ENCODE measurements at regions not wholly inside any gene's neighbourhood (a gene's known extent, or its start where the extent isn't known, plus 50 kb on each side); places are given as distances from the start of the nearest gene placed in this dataset.

- DNase-seq, result peak; percentile 63
- Mint-ChIP-seq H3K27me3 (ENCODE audit: unreplicated experiment) (no peaks in the 10 kb centered on the region), H3K36me3 (ENCODE audit: insufficient read depth, unreplicated experiment) (peaks cover 13% of the 10 kb centered on the region), H3K4me1 (ENCODE audit: low read depth, unreplicated experiment) (peaks cover 23% of the 10 kb centered on the region), H3K4me3 (ENCODE audit: low read depth, unreplicated experiment) (peak overlapping the region; percentile 28), H3K27ac (ENCODE audit: unreplicated experiment) (peak overlapping the region; percentile 93), H3K9me3 (ENCODE audit: low read depth, unreplicated experiment) (no peaks in the 10 kb centered on the region)
- CTCF ChIA-PET, result interaction anchor here (0.8 to 2.8 kb wide), 4 partner anchors 9 to 463 kb away, joined by 3 to 17 read pairs (median 4); no protein-coding TSS in a partner anchor
- no peak for TF ChIP-seq CTCF (IDR thresholded peaks at IDR 0.05; ENCODE audit: unreplicated experiment)
- intact Hi-C loops (cut with micrococcal nuclease; ENCODE audit: unreplicated experiment), result loop anchor here (5.0 to 10.0 kb wide), 2 partner anchors 135 to 173 kb away; partner anchors contain the start of gene MAP1B
- no TSS peak for BruUV-seq (replicated peaks)
Measured at GRCh38 chr5:71932131-71932654, 175.1 kb upstream of the MAP1B start.

- Mint-ChIP-seq H3K4me1 (ENCODE audit: low read depth, unreplicated experiment) (peaks cover 23% of the 10 kb centered on the region), H3K27me3 (ENCODE audit: unreplicated experiment) (no peaks in the 10 kb centered on the region), H3K27ac (ENCODE audit: unreplicated experiment) (peak overlapping the region; percentile 93), H3K4me3 (ENCODE audit: low read depth, unreplicated experiment) (peak overlapping the region; percentile 28), H3K9me3 (ENCODE audit: low read depth, unreplicated experiment) (no peaks in the 10 kb centered on the region), H3K36me3 (ENCODE audit: insufficient read depth, unreplicated experiment) (peaks cover 13% of the 10 kb centered on the region)
- no peak for TF ChIP-seq CTCF (IDR thresholded peaks at IDR 0.05; ENCODE audit: unreplicated experiment)
- CTCF ChIA-PET, result interaction anchor here (0.8 to 2.8 kb wide), 5 partner anchors 10 to 464 kb away, joined by 3 to 17 read pairs (median 4); no protein-coding TSS in a partner anchor
- TSS peak; percentile 89 for BruUV-seq (replicated peaks)
- intact Hi-C loops (cut with micrococcal nuclease; ENCODE audit: unreplicated experiment), result loop anchor here (5.0 to 10.0 kb wide), 2 partner anchors 135 to 172 kb away; partner anchors contain the start of gene MAP1B
- peak; percentile 83 for DNase-seq
Measured at GRCh38 chr5:71932655-71933338, 174.5 kb upstream of the MAP1B start.

GRCh38 chr5:71934322-71934721, 173.0 kb upstream of the MAP1B start:
- intact Hi-C loops (cut with micrococcal nuclease; ENCODE audit: unreplicated experiment), result loop anchor here (5.0 to 10.0 kb wide), 2 partner anchors 133 to 170 kb away; partner anchors contain the start of gene MAP1B
- Mint-ChIP-seq H3K36me3 (ENCODE audit: insufficient read depth, unreplicated experiment) (peaks cover 13% of the 10 kb centered on the region), H3K27me3 (ENCODE audit: unreplicated experiment) (no peaks in the 10 kb centered on the region), H3K27ac (ENCODE audit: unreplicated experiment) (peak overlapping the region; percentile 93), H3K4me3 (ENCODE audit: low read depth, unreplicated experiment) (no peak overlapping the region), H3K4me1 (ENCODE audit: low read depth, unreplicated experiment) (peaks cover 30% of the 10 kb centered on the region), H3K9me3 (ENCODE audit: low read depth, unreplicated experiment) (no peaks in the 10 kb centered on the region)
- no TSS peak for BruUV-seq (replicated peaks)
- CTCF ChIA-PET, result interaction anchor here (0.6 kb wide), 1 partner anchor 481 kb away, joined by 4 read pairs; no protein-coding TSS in a partner anchor
- no peak for DNase-seq
- no peak for TF ChIP-seq CTCF (IDR thresholded peaks at IDR 0.05; ENCODE audit: unreplicated experiment)

- intact Hi-C loops (cut with micrococcal nuclease; ENCODE audit: unreplicated experiment), result loop anchor here (10.0 kb wide), 1 partner anchor 167 kb away; the partner anchor contains the start of gene MAP1B
- peaks cover 3% of the 10 kb centered on the region for H3K9me3 Mint-ChIP-seq (ENCODE audit: low read depth, unreplicated experiment)
- H3K4me1 Mint-ChIP-seq (ENCODE audit: low read depth, unreplicated experiment), result peaks cover 22% of the 10 kb centered on the region
- TF ChIP-seq CTCF (IDR thresholded peaks at IDR 0.05; ENCODE audit: unreplicated experiment), result no peak
- no peak overlapping the region for H3K4me3 Mint-ChIP-seq (ENCODE audit: low read depth, unreplicated experiment)
- H3K36me3 Mint-ChIP-seq (ENCODE audit: insufficient read depth, unreplicated experiment), result peaks cover under 1% of the 10 kb centered on the region
- CTCF ChIA-PET, result interaction anchor here (0.9 to 1.7 kb wide), 3 partner anchors 16 to 108 kb away, joined by 3 to 4 read pairs (median 3); no protein-coding TSS in a partner anchor
- BruUV-seq (replicated peaks), result no TSS peak
- DNase-seq, result no peak
- H3K27ac Mint-ChIP-seq (ENCODE audit: unreplicated experiment), result peak overlapping the region; percentile 83
- H3K27me3 Mint-ChIP-seq (ENCODE audit: unreplicated experiment), result no peaks in the 10 kb centered on the region
Measured at GRCh38 chr5:71937921-71938698, 169.2 kb upstream of the MAP1B start.
